ENCODE measurements at regions not wholly inside any gene's neighbourhood (a gene's known extent, or its start where the extent isn't known, plus 50 kb on each side); places are given as distances from the start of the nearest gene placed in this dataset.

- DNase-seq: no peak
These were observed 1191.0 kb upstream of the TMEM132C start for GRCh38 chr12:127075981-127076380.

GRCh38 chr12:127077262-127078045 lies 1189.5 kb upstream of the TMEM132C start:
- no peak for DNase-seq

- DNase-seq: no peak
These were observed 1188.2 kb upstream of the TMEM132C start for GRCh38 chr12:127078577-127079350.

- DNase-seq: no peak
These were observed 1187.3 kb upstream of the TMEM132C start for GRCh38 chr12:127079636-127080035.

GRCh38 chr12:127081058-127081457 lies 1185.9 kb upstream of the TMEM132C start:
- DNase-seq: no peak

- peak; percentile 95 for DNase-seq
These were observed 1183.7 kb upstream of the TMEM132C start for GRCh38 chr12:127083008-127083949.

GRCh38 chr12:127101076-127101475 lies 1165.9 kb upstream of the TMEM132C start:
- DNase-seq: no peak

- no peak for DNase-seq
These were observed 1160.9 kb upstream of the TMEM132C start for GRCh38 chr12:127106041-127106440.

GRCh38 chr12:127106697-127107096 lies 1160.3 kb upstream of the TMEM132C start:
- no peak for DNase-seq

GRCh38 chr12:127107744-127108143 lies 1159.2 kb upstream of the TMEM132C start:
- DNase-seq: no peak

GRCh38 chr12:127108360-127109215 lies 1158.4 kb upstream of the TMEM132C start:
- DNase-seq: peak; percentile 76

- DNase-seq: no peak
These were observed 1153.0 kb upstream of the TMEM132C start for GRCh38 chr12:127113945-127114344.

GRCh38 chr12:127115468-127116035 lies 1151.4 kb upstream of the TMEM132C start:
- DNase-seq: no peak

GRCh38 chr12:127118251-127118650 lies 1148.7 kb upstream of the TMEM132C start:
- no peak for DNase-seq

GRCh38 chr12:127119600-127120140 lies 1147.3 kb upstream of the TMEM132C start:
- DNase-seq: no peak

GRCh38 chr12:127120851-127121250 lies 1146.1 kb upstream of the TMEM132C start:
- DNase-seq: no peak

GRCh38 chr12:127121494-127122084 lies 1145.4 kb upstream of the TMEM132C start:
- DNase-seq: no peak

GRCh38 chr12:127125607-127126259 lies 1141.2 kb upstream of the TMEM132C start:
- DNase-seq: no peak

GRCh38 chr12:127126260-127126628 lies 1140.7 kb upstream of the TMEM132C start:
- DNase-seq: no peak

GRCh38 chr12:127127897-127128296 lies 1139.1 kb upstream of the TMEM132C start:
- no peak for DNase-seq

Measured in NCI-H510A treated with DMSO at 0.1 percent for 48 hours (cell line).